DND-41 (cell line): ENCODE measurements at regions not wholly inside any gene's neighbourhood (a gene's known extent, or its start where the extent isn't known, plus 50 kb on each side); places are given as distances from the start of the nearest gene placed in this dataset.

Experiments used
- ATAC-seq: fragments of 200-7000 bp; cut with Tn5 transposase; 3 replicates; pipeline ENCODE4 v1.9.1; 2021; ENCODE audit warnings: low read depth; ENCODE audit not compliant: insufficient read depth
- DNase-seq: peaks from one replicate; pipeline ENCODE4 v3.0.0-alpha.2; 2020
- H2AFZ ChIP-seq: 2 replicates; pipeline ENCODE4 v1.6.0; 2012; ENCODE audit warnings: low read depth, low read length
- H3K27ac ChIP-seq: 2 replicates; pipeline ENCODE4 v1.5.1; 2012; ENCODE audit warnings: low read length, inconsistent platforms
- H3K27me3 ChIP-seq: fragments of 200-600 bp; sonication (generic); 2 replicates; pipeline ENCODE4 v1.6.0; 2012; ENCODE audit warnings: low read length, mild to moderate bottlenecking, inconsistent platforms; ENCODE audit not compliant: insufficient read depth, poor library complexity
- H3K36me3 ChIP-seq: 2 replicates; pipeline ENCODE4 v1.5.1; 2012; ENCODE audit warnings: low read length, inconsistent platforms; ENCODE audit not compliant: insufficient read depth
- H3K4me1 ChIP-seq: 2 replicates; pipeline ENCODE4 v1.5.1; 2012; ENCODE audit warnings: mild to moderate bottlenecking, low read length; ENCODE audit not compliant: insufficient read depth
- H3K4me2 ChIP-seq: 2 replicates; pipeline ENCODE4 v1.6.0; 2012; ENCODE audit warnings: mild to moderate bottlenecking, moderate library complexity, low read length, inconsistent platforms; ENCODE audit not compliant: insufficient read depth
- H3K4me3 ChIP-seq, 2 experiments: fragments of 200-600 bp in 1 of 2; shearing (Covaris generic) in 1 of 2; 2 replicates each; pipeline ENCODE4 v1.5.1; 2012 to 2016; ENCODE audit warnings: inconsistent platforms in 2 of 2, low read length in 2 of 2, mild to moderate bottlenecking in 2 of 2, low read depth in 1 of 2, moderate library complexity in 1 of 2
- H3K79me2 ChIP-seq: 2 replicates; pipeline ENCODE4 v1.6.0; 2012; ENCODE audit warnings: low read length, inconsistent platforms; ENCODE audit not compliant: insufficient read depth
- H3K9ac ChIP-seq: 2 replicates; pipeline ENCODE4 v1.6.0; 2012; ENCODE audit warnings: low read depth, mild to moderate bottlenecking, inconsistent platforms, low read length, moderate library complexity
- H3K9me3 ChIP-seq: 2 replicates; pipeline ENCODE4 v1.5.1; 2012; ENCODE audit warnings: low read length, moderate library complexity, mild to moderate bottlenecking, inconsistent platforms; ENCODE audit not compliant: insufficient read depth, severe bottlenecking
- H4K20me1 ChIP-seq: 2 replicates; pipeline ENCODE4 v1.6.0; 2012; ENCODE audit warnings: low read length; ENCODE audit not compliant: insufficient read depth
- CTCF ChIP-seq: IDR thresholded peaks from 2 replicates; pipeline ENCODE4 v1.5.1; 2012; ENCODE audit warnings: borderline replicate concordance, low read length, moderate library complexity, mild to moderate bottlenecking; ENCODE audit not compliant: poor library complexity, severe bottlenecking; ENCODE audit errors: extremely low read depth
- EZH2 ChIP-seq: IDR thresholded peaks from 3 replicates; pipeline ENCODE4 v1.6.1; 2012; ENCODE audit warnings: borderline replicate concordance, low read depth, mild to moderate bottlenecking, moderate library complexity, low read length, inconsistent platforms; ENCODE audit not compliant: severe bottlenecking

- H3K27ac ChIP-seq: no peak overlapping the region
- no peak overlapping the region for H3K4me3 ChIP-seq
- TF ChIP-seq CTCF (no peak), EZH2 (no peak)
- H4K20me1 ChIP-seq: no peaks in the 10 kb centered on the region
- H3K36me3 ChIP-seq: no peaks in the 10 kb centered on the region
- DNase-seq: no peak
- no peaks in the 10 kb centered on the region for H3K79me2 ChIP-seq
- H3K27me3 ChIP-seq: no peaks in the 10 kb centered on the region
- H3K4me1 ChIP-seq: no peaks in the 10 kb centered on the region
- ATAC-seq: no peak
- H2AFZ ChIP-seq: no peak overlapping the region
- no peak overlapping the region for H3K9ac ChIP-seq
- no peaks in the 10 kb centered on the region for H3K9me3 ChIP-seq
- H3K4me2 ChIP-seq: no peak overlapping the region
These were observed 242.5 kb upstream of the PUDP start for GRCh38 chrX:7390441-7390840.

GRCh38 chrX:7389576-7389975 is 241.6 kb upstream of the PUDP start:
- no peaks in the 10 kb centered on the region for H3K27me3 ChIP-seq
- H3K36me3 ChIP-seq: no peaks in the 10 kb centered on the region
- H3K4me3 ChIP-seq: no peak overlapping the region
- no peak for DNase-seq
- no peaks in the 10 kb centered on the region for H3K4me1 ChIP-seq
- no peaks in the 10 kb centered on the region for H4K20me1 ChIP-seq
- H3K9ac ChIP-seq: no peak overlapping the region
- H3K4me2 ChIP-seq: no peak overlapping the region
- H3K79me2 ChIP-seq: no peaks in the 10 kb centered on the region
- no peak overlapping the region for H2AFZ ChIP-seq
- no peaks in the 10 kb centered on the region for H3K9me3 ChIP-seq
- TF ChIP-seq CTCF (no peak), EZH2 (no peak)
- no peak for ATAC-seq
- H3K27ac ChIP-seq: no peak overlapping the region

GRCh38 chrX:7385131-7385530 is 237.2 kb upstream of the PUDP start:
- TF ChIP-seq CTCF (no peak), EZH2 (no peak)
- no peak for ATAC-seq
- no peak for DNase-seq
- no peak overlapping the region for H3K9ac ChIP-seq
- no peak overlapping the region for H3K4me2 ChIP-seq
- no peaks in the 10 kb centered on the region for H3K36me3 ChIP-seq
- H2AFZ ChIP-seq: no peak overlapping the region
- no peak overlapping the region for H3K4me3 ChIP-seq
- no peaks in the 10 kb centered on the region for H3K9me3 ChIP-seq
- H3K27me3 ChIP-seq: no peaks in the 10 kb centered on the region
- H3K4me1 ChIP-seq: no peaks in the 10 kb centered on the region
- H3K79me2 ChIP-seq: no peaks in the 10 kb centered on the region
- H4K20me1 ChIP-seq: no peaks in the 10 kb centered on the region
- no peak overlapping the region for H3K27ac ChIP-seq

GRCh38 chrX:7378406-7378805 is 230.5 kb upstream of the PUDP start:
- Histone ChIP-seq H2AFZ (no peak overlapping the region), H3K79me2 (no peaks in the 10 kb centered on the region), H3K9ac (no peak overlapping the region), H3K4me3 (no peak overlapping the region), H3K9me3 (peaks cover 16% of the 10 kb centered on the region), H3K36me3 (no peaks in the 10 kb centered on the region), H4K20me1 (no peaks in the 10 kb centered on the region), H3K27ac (no peak overlapping the region), H3K4me1 (no peaks in the 10 kb centered on the region), H3K4me2 (no peak overlapping the region), H3K27me3 (no peaks in the 10 kb centered on the region)
- DNase-seq (no peak), ATAC-seq (no peak)
- TF ChIP-seq EZH2 (no peak), CTCF (no peak)
